ENCODE measurements at regions not wholly inside any gene's neighbourhood (a gene's known extent, or its start where the extent isn't known, plus 50 kb on each side); places are given as distances from the start of the nearest gene placed in this dataset.

DNA sequence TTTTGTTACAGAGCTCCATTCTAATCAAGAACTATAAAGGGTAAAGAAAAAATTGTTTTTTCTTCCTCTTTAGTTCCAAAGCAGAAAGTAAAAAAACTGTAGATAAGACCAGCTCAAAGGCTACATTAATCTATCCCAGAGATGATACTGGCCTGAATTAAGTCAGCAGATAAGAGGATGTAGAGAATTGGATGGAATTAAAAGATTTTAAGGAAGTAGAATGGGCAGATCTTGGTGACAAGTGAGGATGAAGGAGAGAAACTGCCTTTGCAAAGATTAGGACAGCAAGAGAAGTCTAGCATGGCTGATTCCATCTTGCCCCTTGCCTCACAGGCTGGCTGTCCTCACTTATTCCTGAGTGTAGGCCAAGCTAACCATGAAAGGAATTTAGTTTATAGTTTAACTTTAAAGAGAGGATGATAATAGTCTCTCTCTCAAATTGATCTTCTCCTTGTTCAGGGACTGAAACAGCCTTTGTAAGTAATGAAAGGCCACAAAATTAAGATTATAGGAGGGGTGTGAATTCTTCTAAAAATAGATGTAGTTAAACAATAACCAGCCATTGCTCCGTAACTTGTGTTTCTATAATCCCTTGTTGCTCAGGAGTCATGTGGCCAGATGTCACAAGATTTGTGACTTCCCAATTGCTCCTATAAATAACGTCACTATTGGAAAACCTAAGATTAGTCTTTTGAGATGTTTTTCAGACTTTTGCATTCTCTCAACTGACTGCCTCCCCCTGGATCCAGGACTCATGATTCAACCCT, 265.0 kb upstream of the USP24 start:
- TF ChIP-seq, protein P1, sequence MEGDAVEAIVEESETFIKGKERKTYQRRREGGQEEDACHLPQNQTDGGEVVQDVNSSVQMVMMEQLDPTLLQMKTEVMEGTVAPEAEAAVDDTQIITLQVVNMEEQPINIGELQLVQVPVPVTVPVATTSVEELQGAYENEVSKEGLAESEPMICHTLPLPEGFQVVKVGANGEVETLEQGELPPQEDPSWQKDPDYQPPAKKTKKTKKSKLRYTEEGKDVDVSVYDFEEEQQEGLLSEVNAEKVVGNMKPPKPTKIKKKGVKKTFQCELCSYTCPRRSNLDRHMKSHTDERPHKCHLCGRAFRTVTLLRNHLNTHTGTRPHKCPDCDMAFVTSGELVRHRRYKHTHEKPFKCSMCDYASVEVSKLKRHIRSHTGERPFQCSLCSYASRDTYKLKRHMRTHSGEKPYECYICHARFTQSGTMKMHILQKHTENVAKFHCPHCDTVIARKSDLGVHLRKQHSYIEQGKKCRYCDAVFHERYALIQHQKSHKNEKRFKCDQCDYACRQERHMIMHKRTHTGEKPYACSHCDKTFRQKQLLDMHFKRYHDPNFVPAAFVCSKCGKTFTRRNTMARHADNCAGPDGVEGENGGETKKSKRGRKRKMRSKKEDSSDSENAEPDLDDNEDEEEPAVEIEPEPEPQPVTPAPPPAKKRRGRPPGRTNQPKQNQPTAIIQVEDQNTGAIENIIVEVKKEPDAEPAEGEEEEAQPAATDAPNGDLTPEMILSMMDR (IDR thresholded peaks at IDR 0.05) = no peak
- TF ChIP-seq POLR2A (IDR thresholded peaks at IDR 0.05) = no peak

Measured in lower leg skin (tissue), 3 donors.